AG08396 (cell line): ENCODE measurements at regions not wholly inside any gene's neighbourhood (a gene's known extent, or its start where the extent isn't known, plus 50 kb on each side); places are given as distances from the start of the nearest gene placed in this dataset.

Experiments
- DNase-seq: peaks from one replicate; pipeline ENCODE4 v3.0.0; 2012; ENCODE audit warnings: low spot score, mixed read lengths

- peak; percentile 3 for DNase-seq
Measured at GRCh38 chr1:82491301-82492048, 690.7 kb downstream of the ADGRL2 start.

- no peak for DNase-seq
Measured at GRCh38 chr1:82487778-82488177, 687.0 kb downstream of the ADGRL2 start.

- DNase-seq: no peak
Measured at GRCh38 chr1:82486969-82487368, 686.2 kb downstream of the ADGRL2 start.

GRCh38 chr1:82486468-82486867, 685.7 kb downstream of the ADGRL2 start:
- DNase-seq: no peak

GRCh38 chr1:82485591-82486369, 685.0 kb downstream of the ADGRL2 start:
- no peak for DNase-seq

DNA sequence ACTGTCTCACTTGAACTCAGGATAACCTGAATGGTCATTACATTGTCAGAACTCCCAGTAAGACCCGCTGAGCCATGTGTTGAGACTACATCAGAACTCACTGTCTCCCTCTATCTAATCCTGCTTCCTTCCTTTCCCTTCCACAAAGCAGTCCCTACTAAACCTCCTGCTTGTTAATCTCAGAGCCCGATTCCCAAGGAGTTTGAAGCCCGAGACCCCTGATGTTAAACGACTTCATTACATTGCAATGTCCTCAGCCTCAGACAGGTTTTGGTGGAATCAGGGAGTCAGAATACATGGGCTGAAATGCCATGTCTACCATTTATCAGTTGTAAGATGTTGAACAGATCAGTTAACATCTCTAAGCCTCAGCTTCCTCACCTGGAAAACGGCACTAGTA, 682.4 kb downstream of the ADGRL2 start:
- DNase-seq: no peak

DNA sequence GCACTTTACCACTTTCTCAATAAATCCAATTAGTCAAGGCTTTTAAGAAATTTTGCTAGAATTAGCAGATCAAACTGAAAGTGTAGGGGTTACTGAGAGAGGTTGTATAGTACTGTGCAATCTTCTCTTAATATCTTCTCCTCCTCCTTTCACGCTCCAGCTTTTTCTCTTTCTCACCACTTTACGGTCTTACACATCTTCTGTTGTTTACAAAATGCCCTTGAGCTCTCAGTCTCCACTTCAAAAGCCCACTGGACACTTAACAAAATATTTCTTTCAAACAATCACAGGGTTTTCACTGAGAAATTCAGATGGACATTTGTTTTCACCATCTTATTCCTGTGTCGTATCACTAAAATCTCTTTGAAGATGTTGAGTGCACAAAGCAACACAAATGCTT, 678.2 kb downstream of the ADGRL2 start:
- DNase-seq: no peak

DNA sequence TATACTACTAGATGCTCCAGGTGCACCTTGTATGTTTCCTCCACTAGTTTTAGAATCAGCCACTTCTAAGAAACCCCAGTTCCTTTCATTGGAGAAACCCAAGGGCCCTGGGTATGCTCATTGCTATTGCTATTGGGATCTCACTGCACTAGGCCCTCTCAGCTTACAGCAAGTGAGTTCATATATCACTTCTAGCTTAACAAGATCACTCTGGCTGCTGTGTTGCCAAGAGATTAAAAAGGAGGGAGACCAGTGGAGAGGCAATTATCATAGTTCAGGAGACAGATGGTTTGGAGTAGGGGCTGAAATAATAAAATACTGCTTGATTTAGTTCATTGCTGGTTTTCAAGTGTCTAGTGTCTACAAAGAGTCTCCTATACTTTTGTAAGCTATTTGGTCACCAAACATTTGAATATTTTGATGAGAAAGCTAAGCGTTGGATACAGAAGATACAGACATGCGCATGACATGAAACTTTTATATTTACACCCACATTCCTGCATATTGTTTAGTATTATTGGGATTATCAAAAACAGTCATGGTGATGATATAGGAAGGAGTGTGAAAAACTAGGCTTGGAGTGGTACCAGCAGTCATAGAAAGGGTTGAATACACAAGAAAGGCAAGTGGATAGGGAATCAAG, 671.9 kb downstream of the ADGRL2 start:
- DNase-seq: no peak

GRCh38 chr1:82466891-82467290, 666.2 kb downstream of the ADGRL2 start:
- no peak for DNase-seq

GRCh38 chr1:82466416-82466815, 665.7 kb downstream of the ADGRL2 start:
- no peak for DNase-seq

DNA sequence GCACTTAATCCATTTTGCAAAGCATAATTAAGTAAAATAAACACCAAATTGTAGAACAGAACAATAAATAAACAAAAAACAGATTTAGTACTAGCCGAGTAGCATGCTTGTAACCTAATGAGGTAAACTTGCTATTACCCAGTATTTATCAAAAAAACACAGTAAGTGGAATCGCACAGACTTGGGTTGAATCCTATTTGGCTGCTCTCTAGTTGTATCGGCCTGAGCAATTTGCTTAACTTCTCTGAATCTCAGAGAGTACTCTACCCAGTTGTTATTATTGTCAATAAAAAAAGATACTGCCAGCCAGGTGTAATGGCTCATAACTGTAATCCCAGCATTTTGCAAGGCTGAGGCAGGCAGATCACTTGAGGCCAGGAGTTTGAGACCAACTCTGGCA, 664.3 kb downstream of the ADGRL2 start:
- no peak for DNase-seq

- DNase-seq: no peak
Measured at GRCh38 chr1:82464362-82465001, 663.7 kb downstream of the ADGRL2 start.

DNA sequence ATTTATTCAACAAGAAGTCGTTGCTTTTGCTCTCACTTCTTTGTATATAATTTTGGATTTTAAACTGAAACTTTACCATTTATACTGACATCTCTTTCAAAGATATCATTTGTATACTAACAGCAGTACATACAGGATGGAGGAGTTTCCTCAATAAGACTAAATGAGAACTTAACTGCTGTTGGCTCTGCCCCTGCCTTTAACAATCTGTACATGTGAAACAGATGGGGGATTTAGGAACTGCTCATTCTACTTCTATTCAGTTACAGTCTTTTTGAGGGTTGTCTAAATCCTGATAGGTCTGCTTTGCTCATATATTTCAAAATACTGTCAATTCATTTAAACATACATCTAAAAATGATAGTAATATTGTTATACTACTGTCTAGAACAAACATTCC, 663.2 kb downstream of the ADGRL2 start:
- DNase-seq: no peak

DNA sequence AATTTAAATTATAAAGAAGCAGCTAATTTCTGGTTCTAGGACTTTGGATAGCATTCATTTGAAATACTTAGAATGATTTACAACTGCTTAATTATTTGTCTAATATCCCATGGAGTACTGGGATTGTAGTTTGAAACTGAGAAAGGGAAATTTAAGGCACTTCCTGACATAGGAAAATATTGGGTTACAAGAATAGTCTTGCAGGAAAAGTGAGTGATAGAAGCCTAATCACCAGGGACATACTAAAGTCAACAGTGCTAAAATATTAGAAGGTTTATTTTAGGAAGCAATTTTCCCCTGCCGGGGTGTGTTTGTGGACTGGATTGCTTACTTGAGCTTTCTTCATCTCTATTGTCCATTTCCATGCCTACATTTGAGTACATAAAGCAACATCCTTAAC, 661.6 kb downstream of the ADGRL2 start:
- no peak for DNase-seq

DNA sequence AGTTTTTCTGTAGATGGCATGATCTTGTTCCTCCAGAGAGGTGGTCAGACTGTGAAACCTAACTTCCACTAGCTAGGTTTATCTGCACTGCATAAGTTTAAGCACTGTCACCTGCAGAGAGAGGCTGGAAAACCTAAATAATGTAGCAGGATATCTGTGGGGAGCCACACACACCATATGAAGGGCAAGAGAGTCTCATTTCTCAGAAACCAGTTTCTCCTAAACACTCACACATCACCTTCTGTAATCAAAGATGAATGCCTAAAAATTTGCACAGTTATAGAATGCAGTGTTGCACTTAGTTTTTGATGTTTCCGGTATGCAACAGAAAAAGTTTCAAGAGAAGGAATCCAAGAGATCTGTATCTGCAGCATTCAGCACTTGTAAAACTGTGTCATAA, 654.6 kb downstream of the ADGRL2 start:
- no peak for DNase-seq

- no peak for DNase-seq
Measured at GRCh38 chr1:82454431-82454830, 653.7 kb downstream of the ADGRL2 start.

DNA sequence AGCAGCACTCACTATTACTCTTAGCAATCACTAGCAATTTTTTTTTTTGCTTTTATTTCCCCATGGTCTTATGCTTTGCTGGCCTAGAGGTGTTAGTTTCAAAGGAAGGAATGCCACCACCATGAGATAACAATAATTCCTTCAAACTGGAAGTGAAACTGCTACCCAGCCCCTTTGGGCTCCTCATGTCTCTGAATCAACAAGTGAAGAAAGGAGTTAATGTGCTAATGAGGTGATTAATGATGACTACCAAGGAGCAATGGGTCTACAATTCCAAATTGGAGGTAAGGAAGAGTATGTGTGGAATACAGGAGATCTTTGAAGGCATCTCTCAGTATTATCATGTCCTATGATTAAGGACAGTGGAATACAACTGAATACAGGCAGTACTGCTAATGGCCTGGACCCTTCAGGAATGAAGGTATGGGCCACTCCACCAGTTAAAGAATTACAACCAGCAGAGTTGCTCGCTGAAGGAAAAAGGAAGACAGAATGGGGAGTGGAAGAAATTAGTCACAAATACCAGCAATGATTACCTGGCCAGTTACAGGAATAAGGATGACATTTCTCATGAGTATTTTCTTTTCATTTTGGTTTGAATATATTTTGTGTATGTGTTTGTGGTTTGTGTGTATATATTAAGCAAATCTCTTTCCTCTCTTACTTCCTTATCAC, 652.9 kb downstream of the ADGRL2 start:
- no peak for DNase-seq

- DNase-seq: no peak
Measured at GRCh38 chr1:82452096-82452495, 651.4 kb downstream of the ADGRL2 start.

DNA sequence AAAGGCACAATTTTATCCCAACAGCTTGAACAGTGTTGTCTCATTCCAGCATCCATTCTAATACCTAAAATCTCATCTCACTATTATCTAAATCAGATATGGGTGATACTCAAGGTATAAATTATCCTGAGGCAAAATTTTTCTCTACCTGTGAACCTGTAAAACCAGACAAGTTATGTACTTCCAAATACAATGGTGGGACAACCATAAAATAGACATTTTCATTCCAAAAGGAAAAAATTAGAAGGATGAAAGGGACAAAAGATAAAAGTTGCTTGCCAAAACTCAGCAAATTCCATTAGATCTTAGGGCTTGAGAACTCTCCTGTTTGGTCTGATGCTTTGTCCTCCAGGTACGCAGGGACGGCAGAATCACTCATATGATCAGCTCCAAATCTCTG, 650.5 kb downstream of the ADGRL2 start:
- DNase-seq: no peak

GRCh38 chr1:82449506-82450057, 648.8 kb downstream of the ADGRL2 start:
- DNase-seq: no peak

DNA sequence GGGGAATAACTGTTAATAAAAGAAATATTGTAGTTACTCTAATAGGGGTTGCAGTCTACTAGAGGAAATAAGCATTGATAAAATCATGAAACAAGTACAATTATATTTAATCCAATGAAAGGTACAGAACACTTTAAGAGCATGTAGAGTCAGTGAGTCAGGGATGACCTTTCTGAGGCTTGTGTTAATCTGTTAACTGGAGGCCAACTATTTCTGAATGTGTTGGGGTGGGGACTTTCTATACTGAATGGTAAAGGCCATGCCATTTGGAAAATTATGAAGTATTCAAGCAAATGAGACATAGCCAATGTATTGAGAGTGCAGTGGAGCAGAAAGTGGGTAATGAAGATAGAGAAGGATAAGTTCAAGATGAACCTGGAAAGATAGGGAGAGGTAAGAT, 646.2 kb downstream of the ADGRL2 start:
- no peak for DNase-seq

DNA sequence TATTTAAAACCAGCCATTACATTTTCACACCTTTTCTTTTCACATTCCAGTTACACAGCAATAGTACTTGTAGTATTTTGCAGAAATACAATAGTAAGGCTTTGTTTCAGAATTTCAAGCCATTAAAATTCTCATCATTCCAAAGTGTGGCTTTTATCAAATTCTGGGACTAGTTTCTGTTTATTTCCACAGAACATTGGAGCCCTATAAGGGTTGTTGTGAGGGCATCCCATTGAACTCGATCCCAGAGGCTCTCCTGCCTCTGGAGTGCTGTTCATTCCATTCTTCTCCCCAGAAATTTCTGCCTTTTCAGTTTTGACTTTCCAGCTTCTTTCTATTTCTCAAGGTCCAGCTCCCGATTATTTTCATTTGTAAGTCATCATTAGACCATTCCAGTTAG, 645.5 kb downstream of the ADGRL2 start:
- DNase-seq: no peak
